ENCODE measurements at regions not wholly inside any gene's neighbourhood (a gene's known extent, or its start where the extent isn't known, plus 50 kb on each side); places are given as distances from the start of the nearest gene placed in this dataset.

DNA sequence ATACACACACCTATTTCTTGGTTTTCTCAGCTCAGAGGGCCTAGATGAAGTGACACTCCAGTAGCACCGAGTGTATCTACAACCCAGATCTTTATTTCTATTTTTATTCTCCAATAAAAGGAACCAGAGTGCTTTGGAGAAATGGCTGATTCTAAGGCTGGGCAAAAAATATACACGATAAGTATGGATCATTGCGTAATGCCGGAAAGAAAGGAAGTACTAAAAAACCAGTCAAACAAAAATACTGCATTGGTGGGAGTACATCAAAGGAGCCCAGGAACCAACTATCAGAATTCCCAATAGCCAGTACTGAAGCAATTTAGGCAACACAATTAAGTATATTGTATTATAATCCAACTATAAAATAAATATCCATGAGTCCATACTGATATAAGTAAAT lies 400.9 kb upstream of the CCDC196 start:
- no peak overlapping the region for H3K4me3 ChIP-seq (ENCODE audit: control insufficient read depth, low read depth, low read length)
- TF ChIP-seq CTCF (IDR thresholded peaks at IDR 0.05; ENCODE audit: control insufficient read depth, insufficient read depth, low read depth, low read length, missing control alignments): no peak
- DNase-seq (ENCODE audit: low read depth): no peak

- DNase-seq (ENCODE audit: low read depth): no peak
- no peak for TF ChIP-seq CTCF (IDR thresholded peaks at IDR 0.05; ENCODE audit: control insufficient read depth, insufficient read depth, low read depth, low read length, missing control alignments)
- no peak overlapping the region for H3K4me3 ChIP-seq (ENCODE audit: control insufficient read depth, low read depth, low read length)
These were observed 400.5 kb upstream of the CCDC196 start for GRCh38 chr14:66085665-66086064.

GRCh38 chr14:66087231-66087630 lies 398.9 kb upstream of the CCDC196 start:
- no peak for DNase-seq (ENCODE audit: low read depth)
- TF ChIP-seq CTCF (IDR thresholded peaks at IDR 0.05; ENCODE audit: control insufficient read depth, insufficient read depth, low read depth, low read length, missing control alignments): no peak
- no peak overlapping the region for H3K4me3 ChIP-seq (ENCODE audit: control insufficient read depth, low read depth, low read length)

- TF ChIP-seq CTCF (IDR thresholded peaks at IDR 0.05; ENCODE audit: control insufficient read depth, insufficient read depth, low read depth, low read length, missing control alignments): no peak
- no peak overlapping the region for H3K4me3 ChIP-seq (ENCODE audit: control insufficient read depth, low read depth, low read length)
- DNase-seq (ENCODE audit: low read depth): peak; percentile 32
These were observed 397.5 kb upstream of the CCDC196 start for GRCh38 chr14:66088656-66089055.

DNA sequence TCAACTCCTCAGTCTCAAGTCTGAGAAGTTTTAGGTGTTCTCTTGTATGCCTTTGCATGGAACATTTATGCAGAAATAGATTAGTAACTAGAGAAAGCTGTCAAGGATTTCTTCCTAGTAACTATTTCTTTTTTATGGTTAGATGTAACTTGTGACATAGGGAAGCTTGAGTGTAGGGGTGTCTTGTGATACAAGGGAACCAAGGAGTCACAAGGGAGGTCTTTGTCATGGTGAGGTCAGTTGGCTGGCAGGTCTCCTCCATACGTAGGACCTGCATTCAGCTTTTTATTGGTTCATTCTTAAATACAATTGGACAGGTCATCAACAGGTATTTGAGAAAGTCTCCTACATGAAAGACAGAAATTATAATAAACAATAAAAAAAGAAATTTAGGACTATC lies 394.0 kb upstream of the CCDC196 start:
- TF ChIP-seq CTCF (IDR thresholded peaks at IDR 0.05; ENCODE audit: control insufficient read depth, insufficient read depth, low read depth, low read length, missing control alignments): no peak
- DNase-seq (ENCODE audit: low read depth): no peak
- H3K4me3 ChIP-seq (ENCODE audit: control insufficient read depth, low read depth, low read length): no peak overlapping the region

DNA sequence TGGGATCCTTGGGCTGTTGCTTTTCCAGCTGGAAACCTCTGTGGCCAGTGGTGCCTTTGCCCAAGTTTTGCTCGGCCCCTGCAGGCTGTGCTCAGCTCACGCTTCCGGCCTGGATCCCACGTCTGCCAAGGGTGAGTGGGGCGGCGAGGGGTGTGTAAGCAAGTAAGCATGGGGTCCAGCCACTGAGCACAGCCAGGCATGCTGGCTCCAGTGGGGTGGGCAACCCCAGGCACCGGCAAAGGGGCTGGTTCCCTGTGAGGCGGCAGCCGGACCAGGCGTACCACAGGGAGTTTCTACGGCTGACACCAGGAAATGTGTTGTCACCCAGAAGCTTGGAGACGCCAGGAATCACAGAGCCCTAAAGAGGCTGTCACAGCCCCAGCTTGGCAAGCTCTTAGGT lies 393.4 kb upstream of the CCDC196 start:
- no peak for TF ChIP-seq CTCF (IDR thresholded peaks at IDR 0.05; ENCODE audit: control insufficient read depth, insufficient read depth, low read depth, low read length, missing control alignments)
- H3K4me3 ChIP-seq (ENCODE audit: control insufficient read depth, low read depth, low read length): no peak overlapping the region
- no peak for DNase-seq (ENCODE audit: low read depth)

Data from AG09309 (cell line).